HG03571 (cell line): ENCODE measurements at regions not wholly inside any gene's neighbourhood (a gene's known extent, or its start where the extent isn't known, plus 50 kb on each side); places are given as distances from the start of the nearest gene placed in this dataset.

Source experiments
- ATAC-seq: cut with Tn5 transposase; IDR thresholded peaks from one replicate; pipeline ENCODE4 v1.9.1; 2021; ENCODE audit not compliant: unreplicated experiment

DNA sequence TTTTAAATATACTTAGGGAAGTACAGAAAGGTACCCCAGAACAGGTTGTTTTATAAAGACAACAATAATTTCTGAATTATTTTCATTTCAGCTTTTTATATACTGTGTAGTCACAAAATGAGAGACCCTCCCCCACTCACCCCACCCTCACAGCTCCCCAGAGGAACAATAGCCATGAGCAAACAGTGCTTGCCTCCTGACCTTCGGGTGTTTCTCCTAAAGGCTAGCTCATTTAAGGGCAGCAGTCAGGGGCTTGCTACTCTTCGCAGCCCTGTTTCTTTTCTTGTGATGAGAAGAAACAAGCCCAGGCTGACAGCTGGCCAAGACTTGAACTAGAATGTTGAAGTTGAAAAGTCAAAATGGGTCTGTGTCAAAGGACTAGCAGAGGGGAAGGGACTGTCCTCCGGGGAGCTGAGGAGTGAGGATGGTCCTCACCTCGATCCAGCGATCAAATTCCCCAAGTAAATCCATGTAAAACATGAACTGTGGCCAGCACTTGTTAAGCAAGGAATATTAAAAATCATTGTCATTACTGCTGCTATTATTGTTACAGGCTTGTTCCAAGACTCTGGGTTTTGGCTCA, 133.8 kb upstream of the ARHGAP5 start:
- no peak for ATAC-seq

DNA sequence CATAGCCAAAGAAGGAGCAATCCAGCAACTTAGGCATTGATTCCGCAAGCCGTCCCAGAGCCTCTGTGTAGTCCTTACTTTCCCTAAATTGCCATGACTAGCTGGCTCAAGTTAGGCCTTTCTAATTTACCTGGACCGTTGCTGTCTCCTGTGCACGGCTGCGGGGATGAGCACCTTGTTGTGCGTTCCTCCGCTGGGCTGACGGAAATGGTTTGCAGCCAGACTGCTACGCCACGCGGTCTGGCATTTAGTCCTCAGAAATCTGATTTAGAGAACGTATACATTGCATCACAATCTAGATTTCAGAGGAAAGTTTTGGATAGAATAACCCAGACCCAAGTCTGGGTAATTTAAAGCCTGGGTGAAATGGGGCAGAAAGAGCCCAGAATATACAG, 133.2 kb upstream of the ARHGAP5 start:
- ATAC-seq = no peak

DNA sequence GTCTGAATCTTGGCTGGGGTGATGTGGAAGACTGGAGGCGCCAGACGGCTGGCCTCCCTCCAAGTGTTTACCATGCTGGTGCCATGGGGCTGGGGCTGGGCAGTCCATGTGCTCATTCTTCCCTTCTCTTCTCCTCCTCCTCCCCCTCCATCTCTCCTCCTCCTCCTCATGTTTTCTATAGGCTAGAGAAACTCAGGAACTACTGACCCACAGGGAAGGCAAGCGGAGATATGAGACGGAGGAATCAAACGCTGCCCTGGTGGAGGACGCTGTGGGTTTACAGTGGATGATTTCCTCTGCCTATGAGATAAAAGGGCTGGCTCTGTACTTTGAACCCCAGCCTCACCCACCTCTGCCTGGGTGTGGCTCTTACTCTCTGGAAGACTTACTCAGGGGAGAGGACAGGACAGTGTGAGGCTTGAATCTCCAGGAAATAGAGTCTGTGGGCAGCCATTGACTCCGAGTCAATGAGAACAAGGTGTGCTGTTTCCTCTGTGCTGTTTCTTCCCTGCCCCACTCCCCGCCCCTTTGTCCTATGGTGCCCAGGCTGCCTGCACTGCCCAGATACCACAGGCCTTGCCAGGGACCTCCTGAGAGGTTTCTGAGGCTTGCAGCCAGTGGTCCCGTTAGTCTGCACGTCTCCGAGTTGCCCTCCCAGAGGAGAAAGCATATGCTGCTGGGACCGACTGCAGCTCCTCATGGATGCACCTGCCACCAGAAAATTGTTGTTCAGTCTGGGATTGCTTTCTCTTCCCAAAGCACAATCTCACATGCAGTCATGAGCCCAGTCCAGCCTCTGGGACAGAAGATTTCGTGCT, 132.6 kb upstream of the ARHGAP5 start:
- ATAC-seq = no peak

DNA sequence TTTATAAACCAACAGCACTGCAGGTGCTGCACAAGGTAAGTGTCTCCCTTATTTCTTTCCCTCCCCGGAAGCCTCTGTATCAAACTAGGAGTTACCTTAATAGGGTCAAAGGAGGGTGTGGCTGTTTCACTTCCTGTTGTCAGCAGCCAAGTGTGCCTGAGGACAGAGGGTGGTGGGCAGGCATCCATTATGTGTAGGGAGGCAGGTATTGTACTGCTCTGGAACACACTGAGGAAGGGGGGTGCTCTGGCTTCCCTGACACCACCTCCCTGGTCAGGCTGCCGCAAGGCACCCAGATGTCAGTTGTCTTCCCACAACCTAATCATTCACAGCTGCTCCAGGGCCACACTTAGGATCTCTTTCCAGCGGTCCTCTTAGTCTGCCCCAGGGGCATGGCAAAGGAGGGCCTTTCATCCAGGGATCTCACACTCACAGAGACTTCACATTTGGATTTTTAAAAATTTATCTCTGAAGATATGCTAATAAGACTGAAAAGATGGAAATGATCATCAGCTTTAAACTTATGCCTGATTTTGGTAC, 132.0 kb upstream of the ARHGAP5 start:
- ATAC-seq = no peak

DNA sequence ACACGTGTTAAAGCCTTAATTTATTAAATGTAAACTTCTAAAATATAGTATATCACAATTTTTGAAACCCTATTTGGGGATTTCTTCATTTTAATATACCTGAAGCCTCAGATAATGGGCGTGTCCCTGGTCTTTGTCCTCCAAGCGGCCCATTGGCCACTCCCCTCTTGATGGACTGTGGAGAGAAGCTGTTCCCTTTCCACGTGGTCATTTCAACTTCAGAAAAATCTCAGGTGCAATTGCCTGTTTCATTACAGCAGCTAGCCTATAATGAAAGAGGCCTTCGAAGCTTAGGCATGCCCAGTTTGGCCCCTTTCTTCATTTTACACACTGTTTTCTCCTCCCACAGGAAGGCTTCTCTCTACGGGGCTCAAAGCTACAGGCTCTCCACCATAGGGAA, 131.4 kb upstream of the ARHGAP5 start:
- no peak for ATAC-seq

DNA sequence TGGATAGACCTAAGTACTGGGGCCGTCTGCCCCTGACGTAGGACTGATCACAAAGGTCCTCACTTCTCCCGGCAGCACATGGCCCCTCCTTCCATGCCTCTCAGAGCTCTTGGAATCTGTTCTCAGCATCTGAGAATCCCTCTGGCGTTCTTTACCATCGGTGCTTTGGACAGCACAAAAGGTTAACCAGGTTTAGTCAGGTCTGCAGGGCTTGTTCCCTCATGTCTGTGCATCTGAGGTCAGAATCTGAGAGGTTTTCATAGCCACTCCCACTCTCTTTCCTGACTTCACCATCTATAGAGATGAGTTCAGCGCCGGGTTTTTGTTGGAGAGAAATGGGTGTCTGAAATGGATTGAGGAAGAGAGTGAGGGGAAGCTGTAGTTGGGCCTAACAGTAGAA, 130.0 kb upstream of the ARHGAP5 start:
- no peak for ATAC-seq

DNA sequence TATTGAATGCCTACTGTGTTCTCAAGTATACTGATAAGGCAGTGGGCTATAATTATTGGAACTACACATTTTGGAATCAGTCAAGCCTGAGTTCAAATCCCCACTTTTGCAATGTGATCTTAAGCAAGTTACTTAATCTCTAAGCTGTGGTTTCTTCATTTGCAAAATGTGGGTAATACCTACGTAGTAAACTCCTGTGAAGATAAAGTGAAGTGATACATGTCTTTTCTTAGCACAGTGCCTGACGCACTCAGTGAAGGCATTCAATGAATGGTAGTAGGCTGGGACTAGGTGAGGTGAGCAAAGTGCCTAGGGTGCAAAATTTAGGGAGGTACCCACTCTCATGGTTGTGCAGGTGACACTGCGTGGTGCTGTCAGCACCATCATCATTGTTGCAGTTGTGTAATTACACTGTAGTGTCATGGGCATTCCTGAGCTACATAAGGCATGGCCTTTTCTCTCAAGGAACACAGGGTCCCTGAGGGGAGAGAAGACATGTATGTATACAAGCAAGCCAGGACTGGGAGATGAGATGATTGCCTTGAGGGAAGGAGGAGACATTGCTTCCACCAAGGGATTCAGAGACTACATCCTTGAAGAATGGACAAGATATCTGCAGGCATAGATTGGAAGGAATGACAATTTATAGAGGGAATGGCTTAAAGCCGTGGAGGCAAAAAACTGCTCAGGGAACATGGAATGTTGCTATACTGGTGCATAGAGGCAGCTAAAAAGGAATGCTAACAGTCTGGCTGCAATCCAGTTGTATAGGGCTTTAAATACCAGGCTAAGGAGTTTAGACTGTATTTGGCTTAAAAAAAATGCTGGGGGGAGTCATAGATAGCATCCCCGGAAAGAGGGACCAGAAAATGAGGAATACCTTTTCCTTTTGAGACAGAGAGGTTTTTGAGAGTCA, 129.2 kb upstream of the ARHGAP5 start:
- no peak for ATAC-seq

GRCh38 chr14:31949709-31950108, 127.4 kb upstream of the ARHGAP5 start:
- no peak for ATAC-seq

- no peak for ATAC-seq
Observed at GRCh38 chr14:31950331-31950730, 126.8 kb upstream of the ARHGAP5 start.

- no peak for ATAC-seq
Observed at GRCh38 chr14:31950764-31951637, 126.1 kb upstream of the ARHGAP5 start.

DNA sequence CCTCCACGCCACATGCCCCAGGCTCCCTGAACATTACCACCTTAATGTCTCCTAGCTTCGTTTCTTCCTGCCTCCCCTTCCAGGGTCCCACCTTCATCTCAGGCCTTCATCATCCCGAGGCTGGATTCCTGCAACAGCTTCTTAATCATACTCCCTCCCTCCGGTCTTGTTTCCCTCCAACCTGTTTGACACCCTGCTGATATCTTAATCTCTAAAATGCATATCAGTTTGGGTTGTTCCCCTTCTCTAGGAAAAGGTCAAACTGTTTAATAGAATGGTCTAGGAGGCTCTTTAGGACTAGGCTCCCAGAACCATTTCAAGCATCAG, 125.5 kb upstream of the ARHGAP5 start:
- ATAC-seq = no peak

DNA sequence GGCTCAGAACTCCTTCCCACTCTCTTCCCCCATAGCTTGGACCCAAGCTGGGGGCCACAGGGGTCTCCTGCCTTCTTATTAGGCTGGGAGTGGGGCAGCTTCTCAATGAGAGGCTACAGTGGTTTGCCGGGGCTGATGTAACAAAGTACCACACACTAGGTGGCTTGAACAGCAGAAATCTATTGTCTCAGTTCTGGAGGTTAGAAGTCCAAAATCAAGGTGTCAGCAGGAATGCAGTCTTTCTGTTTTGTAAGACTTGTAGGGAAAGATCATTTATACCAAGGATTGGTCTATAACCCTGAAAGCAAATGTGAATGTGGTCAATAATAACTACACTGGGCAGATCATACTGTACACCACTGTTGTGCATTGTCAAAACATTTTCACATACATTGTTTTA, 124.5 kb upstream of the ARHGAP5 start:
- ATAC-seq = no peak

DNA sequence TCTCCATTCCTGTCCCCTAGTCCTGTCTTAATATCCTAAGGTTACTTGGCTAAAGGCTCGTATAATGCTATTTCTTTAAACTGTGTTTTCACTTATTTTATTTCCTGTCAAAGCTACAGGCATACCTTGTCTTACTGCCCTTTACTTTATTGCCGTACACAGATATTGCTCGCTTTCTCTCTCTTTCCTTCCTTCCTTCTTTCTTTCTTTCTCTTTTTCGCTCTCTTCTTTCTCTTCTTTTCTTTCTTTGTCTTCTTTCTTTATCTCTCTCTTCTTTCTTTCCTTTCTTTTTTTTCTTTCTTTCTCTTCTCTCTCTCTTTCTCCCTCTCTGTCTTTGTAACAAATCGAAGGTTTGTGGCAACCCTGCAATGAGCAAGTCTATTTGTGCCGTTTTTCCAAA, 123.9 kb upstream of the ARHGAP5 start:
- no peak for ATAC-seq

DNA sequence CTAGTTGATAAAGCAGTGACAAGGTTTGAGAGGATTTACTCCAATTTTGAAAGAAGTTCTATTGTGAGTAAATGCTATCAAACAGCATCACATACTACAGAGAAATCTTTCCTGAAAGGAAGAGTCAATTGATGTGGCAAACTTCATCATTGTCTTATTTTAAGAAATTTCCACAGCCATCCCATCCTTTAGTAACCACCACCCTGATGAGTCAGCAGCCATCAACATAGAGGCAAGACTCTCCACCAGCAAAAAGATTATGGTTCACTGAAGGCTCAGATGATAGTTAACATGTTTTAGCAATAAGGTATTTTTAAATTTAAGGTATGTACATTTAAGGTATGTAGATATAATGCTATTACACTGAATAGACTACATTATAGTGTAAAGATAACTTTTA, 122.1 kb upstream of the ARHGAP5 start:
- ATAC-seq = no peak

- no peak for ATAC-seq
Observed at GRCh38 chr14:31955936-31956579, 121.0 kb upstream of the ARHGAP5 start.

DNA sequence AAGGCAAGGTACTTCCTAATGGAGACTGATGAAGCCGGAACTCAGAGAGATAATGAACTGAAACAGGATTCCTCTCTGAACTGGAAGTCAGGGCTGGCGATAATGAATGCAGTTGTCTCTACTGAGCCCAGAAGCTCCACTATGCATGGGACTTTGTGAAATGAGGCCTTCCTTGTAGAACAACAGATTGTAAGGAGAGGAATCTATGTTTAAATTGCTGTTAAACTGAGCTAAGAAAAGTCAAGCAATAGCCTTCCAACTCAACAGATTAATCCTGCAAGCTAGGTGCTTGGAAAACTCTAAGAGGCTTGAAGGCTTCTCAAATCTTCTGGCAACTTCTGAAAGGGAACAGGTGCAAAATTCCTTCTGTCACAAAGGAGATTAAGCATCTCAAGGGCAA, 119.5 kb upstream of the ARHGAP5 start:
- ATAC-seq = no peak

DNA sequence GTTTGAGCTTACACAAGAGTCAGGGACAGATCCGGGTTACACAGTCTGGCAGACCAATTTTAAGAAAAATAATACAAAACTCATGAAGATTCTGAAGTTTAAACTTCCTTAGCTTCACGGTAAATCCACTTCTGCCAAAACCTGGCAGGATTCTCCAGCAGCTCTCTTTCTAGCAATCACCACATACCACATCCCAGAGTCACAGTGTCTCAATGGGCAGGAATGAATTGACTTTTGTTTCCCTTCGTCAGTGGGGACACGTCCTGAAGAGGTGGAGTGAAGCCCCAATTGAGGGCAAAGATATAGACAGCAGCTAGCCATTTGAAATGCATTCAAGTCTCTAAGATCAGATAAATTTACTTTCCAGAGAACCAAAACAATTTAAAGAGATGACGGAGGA, 117.1 kb upstream of the ARHGAP5 start:
- ATAC-seq = no peak

DNA sequence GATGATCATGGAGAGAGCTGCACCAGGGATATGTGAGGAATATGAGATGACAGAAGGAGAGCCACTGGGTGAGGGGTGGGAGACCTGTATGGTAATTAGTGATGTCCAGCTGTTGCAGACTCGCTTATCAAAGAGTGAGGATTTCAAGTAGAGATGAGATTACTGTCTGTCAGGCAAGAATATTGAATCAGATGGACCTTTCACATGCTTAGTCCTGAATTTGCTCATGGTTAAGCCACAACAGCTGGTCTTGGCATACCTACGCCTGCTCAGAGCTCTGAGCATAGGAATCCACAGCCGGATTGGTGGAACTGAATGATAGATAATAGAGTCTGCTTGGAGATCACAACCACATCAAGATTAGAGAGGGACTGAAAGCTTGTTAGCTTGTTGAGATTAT, 115.2 kb upstream of the ARHGAP5 start:
- no peak for ATAC-seq

DNA sequence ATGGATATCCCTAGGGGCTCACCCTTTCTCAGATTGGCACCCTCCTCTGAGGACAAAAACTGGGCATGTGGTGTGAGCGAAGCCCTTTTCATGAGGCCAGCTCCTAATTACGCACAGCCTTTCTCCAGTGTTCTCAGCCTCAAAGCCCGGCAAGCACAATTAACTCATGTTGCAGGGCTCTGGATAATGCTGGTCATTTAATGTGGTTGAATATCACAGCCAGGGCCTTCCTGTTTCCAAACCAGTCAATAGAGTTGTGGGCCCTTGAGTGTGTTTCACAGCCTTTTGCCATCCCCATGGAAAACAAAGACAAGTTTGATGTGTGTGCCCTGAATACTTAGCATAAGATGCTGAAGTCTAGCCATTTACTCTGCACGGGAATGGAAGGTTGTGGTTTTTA, 114.2 kb upstream of the ARHGAP5 start:
- ATAC-seq = no peak

DNA sequence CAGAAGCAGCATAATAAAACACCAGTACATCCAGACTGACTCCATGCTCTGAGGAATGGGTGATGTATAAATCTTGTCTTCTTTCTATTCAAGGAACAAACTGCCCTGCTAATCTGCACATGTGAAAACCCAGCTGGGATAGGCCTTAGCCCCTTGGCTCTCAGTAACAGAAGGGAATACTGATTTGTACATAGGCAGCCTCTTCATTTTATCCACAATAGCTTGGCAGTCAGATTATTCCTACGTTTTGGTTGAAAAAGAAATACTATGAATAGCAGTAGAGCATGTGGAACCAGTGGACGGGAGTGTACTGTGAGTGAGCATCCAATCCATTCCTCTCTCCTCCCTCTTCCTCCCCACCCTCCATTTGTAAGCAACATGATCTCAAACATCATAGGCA, 113.5 kb upstream of the ARHGAP5 start:
- ATAC-seq = no peak
